ENCODE measurements at regions not wholly inside any gene's neighbourhood (a gene's known extent, or its start where the extent isn't known, plus 50 kb on each side); places are given as distances from the start of the nearest gene placed in this dataset.
A peak's percentile ranks its signal among the peaks of the same experiment; 100 is the strongest.
"Not testable (repeated sequence)": the region's sequence is repeated elsewhere in the genome, so short reads cannot be mapped to it uniquely, and the experiment has no call there.

- no peak for DNase-seq (ENCODE audit: low read depth)
These were observed 240.2 kb downstream of the NEBL start for GRCh38 chr10:20656886-20657285.

GRCh38 chr10:20652424-20652823, 244.7 kb downstream of the NEBL start:
- not testable (repeated sequence) for DNase-seq (ENCODE audit: low read depth)

- DNase-seq (ENCODE audit: low read depth) = no peak
These were observed 248.7 kb downstream of the NEBL start for GRCh38 chr10:20648263-20648874.

- no peak for DNase-seq (ENCODE audit: low read depth)
These were observed 249.4 kb downstream of the NEBL start for GRCh38 chr10:20647756-20648155.

- DNase-seq (ENCODE audit: low read depth) = no peak
These were observed 252.7 kb downstream of the NEBL start for GRCh38 chr10:20644421-20644820.

GRCh38 chr10:20641605-20642004, 255.5 kb downstream of the NEBL start:
- DNase-seq (ENCODE audit: low read depth) = no peak

- DNase-seq (ENCODE audit: low read depth) = no peak
These were observed 261.5 kb downstream of the NEBL start for GRCh38 chr10:20635570-20635969.

GRCh38 chr10:20634839-20635238, 262.3 kb downstream of the NEBL start:
- no peak for DNase-seq (ENCODE audit: low read depth)

GRCh38 chr10:20633714-20634113, 263.4 kb downstream of the NEBL start:
- no peak for DNase-seq (ENCODE audit: low read depth)

GRCh38 chr10:20632696-20633095, 264.4 kb downstream of the NEBL start:
- no peak for DNase-seq (ENCODE audit: low read depth)

- no peak for DNase-seq (ENCODE audit: low read depth)
These were observed 265.9 kb downstream of the NEBL start for GRCh38 chr10:20631229-20631628.

GRCh38 chr10:20630092-20630643, 266.9 kb downstream of the NEBL start:
- no peak for DNase-seq (ENCODE audit: low read depth)

GRCh38 chr10:20627946-20628507, 269.1 kb downstream of the NEBL start:
- no peak for DNase-seq (ENCODE audit: low read depth)

- DNase-seq (ENCODE audit: low read depth) = no peak
These were observed 270.0 kb downstream of the NEBL start for GRCh38 chr10:20627087-20627486.

- DNase-seq (ENCODE audit: low read depth) = no peak
These were observed 271.2 kb downstream of the NEBL start for GRCh38 chr10:20625868-20626267.

GRCh38 chr10:20624642-20625041, 272.5 kb downstream of the NEBL start:
- peak; percentile 2 for DNase-seq (ENCODE audit: low read depth)

GRCh38 chr10:20623546-20623945, 273.6 kb downstream of the NEBL start:
- no peak for DNase-seq (ENCODE audit: low read depth)

- peak; percentile 61 for DNase-seq (ENCODE audit: low read depth)
These were observed 274.4 kb downstream of the NEBL start for GRCh38 chr10:20622531-20623211.

GRCh38 chr10:20620981-20621380, 276.1 kb downstream of the NEBL start:
- DNase-seq (ENCODE audit: low read depth) = no peak

- DNase-seq (ENCODE audit: low read depth) = no peak
These were observed 279.0 kb downstream of the NEBL start for GRCh38 chr10:20618011-20618547.

GRCh38 chr10:20616918-20617810, 279.9 kb downstream of the NEBL start:
- no peak for DNase-seq (ENCODE audit: low read depth)

- DNase-seq (ENCODE audit: low read depth) = no peak
These were observed 280.9 kb downstream of the NEBL start for GRCh38 chr10:20616056-20616671.

Measured in fibroblast of the conjunctiva (primary cell).